GM12878 (cell line): ENCODE measurements at regions not wholly inside any gene's neighbourhood (a gene's known extent, or its start where the extent isn't known, plus 50 kb on each side); places are given as distances from the start of the nearest gene placed in this dataset.

Experiments
- ETV6 ChIP-seq, 2 experiments: fragments of 450-650 bp in 1 of 2; IDR thresholded peaks in 1 of 2; conservative IDR thresholded peaks in 1 of 2; 2 replicates each; pipeline ENCODE4 v1.6.1; 2014; ENCODE audit warnings: antibody characterized with exemption in 1 of 2, borderline replicate concordance in 1 of 2, low read depth in 1 of 2, mild to moderate bottlenecking in 1 of 2, moderate library complexity in 1 of 2
- EZH2 ChIP-seq: IDR thresholded peaks from 2 replicates; pipeline ENCODE4 v1.6.1; 2012; ENCODE audit warnings: low read depth, mild to moderate bottlenecking, control low read depth, inconsistent platforms, low read length, borderline replicate concordance; ENCODE audit not compliant: control insufficient read depth
- FOS ChIP-seq: IDR thresholded peaks from 3 replicates; pipeline ENCODE4 v1.6.1; 2011; ENCODE audit warnings: borderline replicate concordance; ENCODE audit not compliant: insufficient read length; ENCODE audit errors: extremely low read depth
- NR2C2 ChIP-seq: IDR thresholded peaks from 2 replicates; pipeline ENCODE4 v1.6.1; 2011; ENCODE audit warnings: borderline replicate concordance, low read depth; ENCODE audit not compliant: control insufficient read depth, insufficient read length
- POLR2AphosphoS5 ChIP-seq: IDR thresholded peaks from 2 replicates; pipeline ENCODE4 v1.6.1; 2011; ENCODE audit warnings: mild to moderate bottlenecking, low read length, inconsistent platforms

DNA sequence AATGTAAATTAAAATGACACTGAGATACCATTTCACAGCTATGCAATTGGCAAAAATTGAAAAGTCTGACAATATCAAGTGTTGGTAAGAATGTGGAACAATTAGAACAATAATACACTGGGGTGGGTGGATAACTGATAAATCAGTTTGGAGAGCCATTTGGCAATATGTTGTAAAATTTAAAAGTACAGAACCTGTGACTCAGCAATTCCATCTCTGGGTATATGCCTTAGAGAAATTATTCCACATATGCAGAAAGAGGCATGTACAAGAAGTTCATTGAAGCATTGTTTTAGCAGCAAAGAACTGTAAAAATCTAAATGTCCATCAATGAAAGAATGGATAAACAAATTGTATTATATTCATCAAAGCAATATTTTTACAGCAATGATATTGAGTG, 89.3 kb upstream of the NR3C1 start:
- no peak for TF ChIP-seq EZH2
- TF ChIP-seq POLR2AphosphoS5: no peak
- no peak for TF ChIP-seq NR2C2
- TF ChIP-seq FOS: no peak
- TF ChIP-seq ETV6 (conservative IDR thresholded peaks at IDR 0.05 in 1 of 2, IDR thresholded peaks at IDR 0.05 in 1 of 2; ENCODE audit: borderline replicate concordance in 1 of 2, low read depth in 1 of 2): no peak
